Endothelial cell of umbilical vein (primary cell): ENCODE measurements at regions not wholly inside any gene's neighbourhood (a gene's known extent, or its start where the extent isn't known, plus 50 kb on each side); places are given as distances from the start of the nearest gene placed in this dataset.

Source experiments
- BruUV-seq: library from RNA; stranded (reverse); fragments of 400-500 nt; replicated peaks from 2 replicates; lab custom pipeline; 2021; lab: Mats Ljungman, UMichigan
- CTCF ChIA-PET: fragments of 300-600, 350-600 bp; sonication (Branson Sonifier 250); formaldehyde crosslinking; loops from one replicate; lab custom pipeline; 2021; ENCODE audit warnings: antibody characterized with exemption, inconsistent platforms; lab: Charles Lee
- POLR2A ChIA-PET: fragments of 300-600, 350-600 bp; sonication (Branson Sonifier 250); formaldehyde crosslinking; loops from one replicate; lab custom pipeline; 2021; ENCODE audit warnings: antibody characterized with exemption, inconsistent platforms; lab: Charles Lee
- DNase-seq: peaks from one replicate; pipeline ENCODE4 v3.0.0-alpha.2; 2011; ENCODE audit warnings: low read depth, low spot score
- FAIRE-seq: peaks from 2 replicates; lab custom pipeline; 2011; peaks lifted over from hg19 to GRCh38; lab: Jason Lieb, UNC
- H2AFZ ChIP-seq: 2 replicates; pipeline ENCODE4 v1.6.0; 2012; ENCODE audit warnings: low read depth, low read length, control low read depth, inconsistent platforms
- H3K27ac ChIP-seq: 2 replicates; pipeline ENCODE4 v1.5.1; 2011; ENCODE audit warnings: low read depth, mild to moderate bottlenecking, control low read depth, low read length, moderate library complexity; ENCODE audit not compliant: insufficient read depth
- H3K27me3 ChIP-seq, 2 experiments: 2 replicates each; pipeline versions ENCODE4 v1.6.0 to v1.6.1; 2011; ENCODE audit warnings: low read length in 2 of 2, mixed read lengths in 1 of 2; ENCODE audit not compliant: control insufficient read depth in 2 of 2, insufficient read depth in 2 of 2
- H3K36me3 ChIP-seq, 2 experiments: 2 replicates in 1 of 2; 3 replicates in 1 of 2; pipeline ENCODE4 v1.5.1; 2011; ENCODE audit warnings: low read length in 2 of 2, mild to moderate bottlenecking in 1 of 2, moderate library complexity in 1 of 2; ENCODE audit not compliant: control insufficient read depth in 2 of 2, insufficient read depth in 2 of 2; ENCODE audit errors: extremely low read depth in 1 of 2
- H3K4me1 ChIP-seq: 3 replicates; pipeline ENCODE4 v1.5.1; 2011; ENCODE audit warnings: mild to moderate bottlenecking, low read length; ENCODE audit not compliant: control insufficient read depth, insufficient read depth; ENCODE audit errors: extremely low read depth
- H3K4me2 ChIP-seq: 2 replicates; pipeline ENCODE4 v1.6.1; 2011; ENCODE audit warnings: low read length, control low read depth, mixed read lengths; ENCODE audit not compliant: insufficient read depth
- H3K4me3 ChIP-seq, 3 experiments: fragments of 200-600 bp in 1 of 3; sonication (generic), shearing (Covaris generic) in 1 of 3; replicated peaks in 1 of 3; 2 replicates each; pipeline ENCODE4 v1.5.1; 2011 to 2016; ENCODE audit warnings: control low read depth in 3 of 3, low read length in 3 of 3, mild to moderate bottlenecking in 2 of 3, inconsistent platforms in 1 of 3, low read depth in 1 of 3, moderate library complexity in 1 of 3; ENCODE audit not compliant: insufficient read depth in 1 of 3
- H3K79me2 ChIP-seq: 2 replicates; pipeline ENCODE4 v1.6.0; 2012; ENCODE audit warnings: low read length, inconsistent platforms; ENCODE audit not compliant: control insufficient read depth, insufficient read depth
- H3K9ac ChIP-seq: replicated peaks from 2 replicates; pipeline ENCODE3; 2011; ENCODE audit warnings: low read length, control low read depth; ENCODE audit not compliant: insufficient read depth; ENCODE audit errors: extremely low read depth
- H3K9me1 ChIP-seq: replicated peaks from 3 replicates; pipeline ENCODE4 v1.6.0; 2011; ENCODE audit warnings: mild to moderate bottlenecking, low read length; ENCODE audit not compliant: control insufficient read depth, insufficient read depth; ENCODE audit errors: extremely low read depth
- H3K9me3 ChIP-seq: replicated peaks from 2 replicates; pipeline ENCODE4 v1.5.1; 2012; ENCODE audit warnings: low read length, inconsistent platforms; ENCODE audit not compliant: control insufficient read depth, insufficient read depth
- H4K20me1 ChIP-seq: replicated peaks from 2 replicates; pipeline ENCODE3; 2011; ENCODE audit warnings: mild to moderate bottlenecking, low read length; ENCODE audit not compliant: control insufficient read depth, insufficient read depth; ENCODE audit errors: extremely low read depth
- CTCF ChIP-seq, 2 donors: IDR thresholded peaks; 1 replicate in 1 of 2; 2 replicates in 1 of 2; pipeline ENCODE4 v1.5.1; 2011; ENCODE audit warnings: low read length in 2 of 2, mild to moderate bottlenecking in 2 of 2, moderate library complexity in 2 of 2, control low read depth in 1 of 2, inconsistent platforms in 1 of 2, low read depth in 1 of 2; ENCODE audit not compliant: insufficient read depth in 1 of 2; ENCODE audit errors: extremely low read depth in 1 of 2
- EZH2 ChIP-seq: IDR thresholded peaks from 2 replicates; pipeline ENCODE4 v1.6.1; 2012; ENCODE audit warnings: borderline replicate concordance, low read depth, mild to moderate bottlenecking, moderate library complexity, low read length, inconsistent platforms; ENCODE audit not compliant: severe bottlenecking
- FOS ChIP-seq: IDR thresholded peaks from 2 replicates; pipeline ENCODE4 v1.6.1; 2011; ENCODE audit warnings: mild to moderate bottlenecking, low read length, moderate library complexity, borderline replicate concordance; ENCODE audit not compliant: insufficient read depth
- GATA2 ChIP-seq: IDR thresholded peaks from 2 replicates; pipeline ENCODE4 v1.7.0; 2011; ENCODE audit warnings: low read depth, mild to moderate bottlenecking, moderate library complexity, mixed read lengths, low read length; ENCODE audit not compliant: insufficient read length, insufficient read depth
- MAX ChIP-seq: IDR thresholded peaks from 2 replicates; pipeline ENCODE4 v1.6.1; 2011; ENCODE audit not compliant: insufficient read depth, insufficient read length
- MYC ChIP-seq: IDR thresholded peaks from one replicate; pipeline ENCODE4 v1.6.1; 2011; ENCODE audit warnings: mild to moderate bottlenecking, low read depth, low read length
- POLR2A ChIP-seq: IDR thresholded peaks from 2 replicates; pipeline ENCODE4 v1.6.1; 2012; ENCODE audit warnings: low read depth, mild to moderate bottlenecking, control low read depth, low read length
- POLR2AphosphoS5 ChIP-seq: IDR thresholded peaks from 2 replicates; pipeline ENCODE4 v1.6.1; 2012; ENCODE audit warnings: low read depth, mild to moderate bottlenecking, control low read depth, low read length, moderate library complexity; ENCODE audit not compliant: insufficient read depth
- dilution Hi-C: fragments of 300-500 bp; cut with MboI; formaldehyde crosslinking; loops from one replicate; pipeline ENCODE4 v1.15.0; 2019; ENCODE audit warnings: low sequenced_read_pairs; ENCODE audit not compliant: extremely low pct_ligation_motif_present
- intact Hi-C: fragments of 100-400 bp; cut with micrococcal nuclease; formaldehyde crosslinking; loops from one replicate; pipeline ENCODE4 v1.10.0; 2022

- no peak overlapping the region for H3K9ac ChIP-seq
- no peaks in the 10 kb centered on the region for H3K9me3 ChIP-seq
- no peaks in the 10 kb centered on the region for H3K36me3 ChIP-seq
- intact Hi-C loops (no loop called here), dilution Hi-C loops (no loop called here)
- TF ChIP-seq POLR2A, result no peak
- TF ChIP-seq MAX, result no peak
- TF ChIP-seq POLR2AphosphoS5, result no peak
- no peak for TF ChIP-seq GATA2
- no peak for TF ChIP-seq CTCF (IDR thresholded peaks at IDR 0.05; ENCODE audit: extremely low read depth in 1 of 2, insufficient read depth in 1 of 2, low read depth in 1 of 2, low read length in 2 of 2)
- TF ChIP-seq FOS, result no peak
- TF ChIP-seq EZH2, result no peak
- TF ChIP-seq MYC, result no peak
- H3K27ac ChIP-seq, result no peak overlapping the region
- no peak overlapping the region for H3K4me2 ChIP-seq
- H3K27me3 ChIP-seq, result no peaks in the 10 kb centered on the region
- H3K9me1 ChIP-seq, result no peaks in the 10 kb centered on the region
- no peaks in the 10 kb centered on the region for H4K20me1 ChIP-seq
- H3K4me1 ChIP-seq, result no peaks in the 10 kb centered on the region
- no peak overlapping the region for H2AFZ ChIP-seq
- FAIRE-seq (no peak), DNase-seq (no peak)
- no TSS peak for BruUV-seq
- ChIA-PET CTCF (interaction anchor here (1.2 kb wide), 1 partner anchor 13 kb away, joined by 3 read pairs; no protein-coding TSS in a partner anchor), POLR2A (no interaction called here)
- no peak overlapping the region for H3K4me3 ChIP-seq
- no peaks in the 10 kb centered on the region for H3K79me2 ChIP-seq
Observed at GRCh38 chr1:55542901-55543504, 327.8 kb upstream of the USP24 start.
